GM12878 (cell line): ENCODE measurements at regions not wholly inside any gene's neighbourhood (a gene's known extent, or its start where the extent isn't known, plus 50 kb on each side); places are given as distances from the start of the nearest gene placed in this dataset.

Experiments
- ATAC-seq: fragments of 200-7000 bp; cut with Tn5 transposase; 3 replicates; pipeline ENCODE4 v1.9.1; 2020; ENCODE audit warnings: mild to moderate bottlenecking, moderate library complexity
- BruUV-seq: library from RNA; stranded (reverse); fragments of 400-500 nt; replicated peaks from 2 replicates; lab custom pipeline; 2021; lab: Mats Ljungman, UMichigan
- CTCF ChIA-PET: fragments of 300-600 bp; sonication (Branson Sonifier 250); formaldehyde crosslinking; extraction: SDS; loops from one replicate; lab custom pipeline; 2021; ENCODE audit warnings: inconsistent platforms; lab: Yijun Ruan, JAX
- POLR2A ChIA-PET: fragments of 350-600 bp; formaldehyde crosslinking; extraction: SDS; loops from one replicate; lab custom pipeline; 2021; ENCODE audit warnings: inconsistent platforms; lab: Charles Lee
- RAD21 ChIA-PET: fragments of 300-600 bp; sonication (Branson Sonifier 250); formaldehyde crosslinking; loops from one replicate; lab custom pipeline; 2023; ENCODE audit warnings: antibody characterized with exemption; ENCODE audit not compliant: unreplicated experiment; lab: Charles Lee
- SMC1A ChIA-PET: fragments of 300-600 bp; sonication (Branson Sonifier 250); formaldehyde crosslinking; loops from one replicate; lab custom pipeline; 2023; ENCODE audit not compliant: unreplicated experiment, uncharacterized antibody; lab: Charles Lee
- DNase-seq: peaks from one replicate; pipeline ENCODE4 v3.0.0-alpha.2; 2011; ENCODE audit warnings: low read depth, low spot score
- FAIRE-seq: peaks from 3 replicates; lab custom pipeline; 2011; peaks lifted over from hg19 to GRCh38; lab: Jason Lieb, UNC
- H2AFZ ChIP-seq: 2 replicates; pipeline ENCODE4 v1.6.0; 2011; ENCODE audit warnings: low read depth, low read length, control low read depth; ENCODE audit not compliant: control insufficient read depth
- H3K27ac ChIP-seq: 2 replicates; pipeline ENCODE4 v1.5.1; 2011; ENCODE audit warnings: control low read depth; ENCODE audit not compliant: control insufficient read depth, insufficient read depth
- H3K27me3 ChIP-seq, 2 experiments: replicated peaks in 1 of 2; 2 replicates each; pipeline versions ENCODE4 v1.6.0 to v1.6.1; 2011; ENCODE audit warnings: low read length in 1 of 2; ENCODE audit not compliant: control insufficient read depth in 2 of 2, insufficient read depth in 2 of 2
- H3K36me3 ChIP-seq, 2 experiments: 2 replicates each; pipeline ENCODE4 v1.5.1; 2011; ENCODE audit warnings: low read length in 1 of 2; ENCODE audit not compliant: control insufficient read depth in 2 of 2, insufficient read depth in 2 of 2
- H3K4me1 ChIP-seq: 2 replicates; pipeline ENCODE4 v1.6.1; 2011; ENCODE audit warnings: mild to moderate bottlenecking, low read length, moderate library complexity, mixed read lengths; ENCODE audit not compliant: control insufficient read depth, insufficient read depth
- H3K4me2 ChIP-seq: 2 replicates; pipeline ENCODE4 v1.6.0; 2011; ENCODE audit warnings: control low read depth; ENCODE audit not compliant: control insufficient read depth, insufficient read depth
- H3K4me3 ChIP-seq: fragments of 200-600 bp; sonication (generic); 2 replicates; pipeline ENCODE4 v1.5.1; 2016
- H3K79me2 ChIP-seq: 2 replicates; pipeline ENCODE4 v1.6.0; 2011; ENCODE audit warnings: low read length; ENCODE audit not compliant: control insufficient read depth, insufficient read depth
- H3K9ac ChIP-seq: 2 replicates; pipeline ENCODE4 v1.8.0; 2011; ENCODE audit warnings: low read length, control low read depth, mixed read lengths; ENCODE audit not compliant: control insufficient read depth, insufficient read depth
- H3K9me3 ChIP-seq: replicated peaks from 3 replicates; pipeline ENCODE4 v1.5.1; 2011; ENCODE audit warnings: mild to moderate bottlenecking, low read length; ENCODE audit not compliant: control insufficient read depth, insufficient read depth
- H4K20me1 ChIP-seq: 2 replicates; pipeline ENCODE4 v1.6.0; 2011; ENCODE audit not compliant: control insufficient read depth, insufficient read depth
- SIN3A ChIP-seq: IDR thresholded peaks from 2 replicates; pipeline ENCODE4 v1.6.1; 2012; ENCODE audit warnings: low read depth, low read length, improper control_type of control experiment
- YBX1 ChIP-seq: fragments of 450-650 bp; IDR thresholded peaks from 2 replicates; pipeline ENCODE4 v1.6.1; 2016; ENCODE audit warnings: antibody characterized with exemption
- WGBS: methylation state at CpG from one replicate; pipeline ENCODE4 v1.1.6; 2016; ENCODE audit warnings: low lambda C conversion rate; ENCODE audit not compliant: insufficient replicate concordance, insufficient coverage; ENCODE audit errors: missing lambda C conversion rate; 5-methylcytosine and 5-hydroxymethylcytosine counted together
- in situ Hi-C: fragments of 300-500 bp; cut with MboI; formaldehyde crosslinking; loops from 9 replicates; pipeline ENCODE4 v1.14.3; 2018; ENCODE audit warnings: mixed read lengths
- intact Hi-C: fragments of 100-400 bp; cut with micrococcal nuclease; formaldehyde crosslinking; loops from one replicate; pipeline ENCODE4 v1.14.2; 2022; ENCODE audit not compliant: unreplicated experiment
- TF ChIP-seq, protein P1 (sequence below): fragments of 450-650 bp; conservative IDR thresholded peaks from 2 replicates; pipeline ENCODE4 v1.6.1; 2017; ENCODE audit warnings: mild to moderate bottlenecking, moderate library complexity
- TF ChIP-seq, protein P2 (sequence below): fragments of 450-650 bp; IDR thresholded peaks from 2 replicates; pipeline ENCODE4 v1.6.1; 2017; ENCODE audit warnings: mild to moderate bottlenecking, moderate library complexity
- TF ChIP-seq, protein P3 (sequence below): IDR thresholded peaks from 2 replicates; pipeline ENCODE4 v1.6.1; 2011; ENCODE audit warnings: low read depth, low read length, improper control_type of control experiment, borderline replicate concordance

DNA sequence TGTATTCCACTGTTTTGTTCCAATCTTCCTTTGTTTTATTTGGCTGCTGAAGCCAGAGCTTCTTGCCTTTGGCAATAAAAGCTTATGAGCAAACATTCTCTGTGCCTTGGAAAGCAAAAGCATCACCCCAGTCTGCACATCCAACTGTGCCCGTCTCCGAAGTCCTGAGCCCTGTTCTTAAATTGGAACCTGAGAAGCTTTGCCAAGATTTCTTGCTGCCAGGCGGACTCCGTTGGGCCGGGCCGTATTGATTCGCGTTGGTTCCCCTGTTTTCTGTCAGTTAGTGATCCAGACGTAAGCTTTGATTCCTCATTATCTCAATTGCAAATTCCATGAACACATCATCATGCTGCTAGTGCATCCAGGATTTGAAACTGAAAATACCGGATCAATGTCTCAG, 793.0 kb downstream of the OLFM4 start:
- FAIRE-seq, result no peak
- ChIA-PET SMC1A (interaction anchor here (1.5 kb wide), 1 partner anchor 21 kb away, joined by 4 read pairs; no protein-coding TSS in a partner anchor), RAD21 (no interaction called here), CTCF (no interaction called here), POLR2A (no interaction called here)
- Histone ChIP-seq H2AFZ (no peak overlapping the region), H3K27ac (no peak overlapping the region), H3K4me3 (no peak overlapping the region), H3K36me3 (no peaks in the 10 kb centered on the region), H3K27me3 (no peaks in the 10 kb centered on the region), H3K9ac (no peak overlapping the region), H4K20me1 (no peaks in the 10 kb centered on the region), H3K4me1 (no peaks in the 10 kb centered on the region), H3K79me2 (no peaks in the 10 kb centered on the region), H3K9me3 (no peaks in the 10 kb centered on the region), H3K4me2 (no peak overlapping the region)
- no TSS peak for BruUV-seq
- no peak for DNase-seq
- ATAC-seq, result no peak
- TF ChIP-seq, protein P1, sequence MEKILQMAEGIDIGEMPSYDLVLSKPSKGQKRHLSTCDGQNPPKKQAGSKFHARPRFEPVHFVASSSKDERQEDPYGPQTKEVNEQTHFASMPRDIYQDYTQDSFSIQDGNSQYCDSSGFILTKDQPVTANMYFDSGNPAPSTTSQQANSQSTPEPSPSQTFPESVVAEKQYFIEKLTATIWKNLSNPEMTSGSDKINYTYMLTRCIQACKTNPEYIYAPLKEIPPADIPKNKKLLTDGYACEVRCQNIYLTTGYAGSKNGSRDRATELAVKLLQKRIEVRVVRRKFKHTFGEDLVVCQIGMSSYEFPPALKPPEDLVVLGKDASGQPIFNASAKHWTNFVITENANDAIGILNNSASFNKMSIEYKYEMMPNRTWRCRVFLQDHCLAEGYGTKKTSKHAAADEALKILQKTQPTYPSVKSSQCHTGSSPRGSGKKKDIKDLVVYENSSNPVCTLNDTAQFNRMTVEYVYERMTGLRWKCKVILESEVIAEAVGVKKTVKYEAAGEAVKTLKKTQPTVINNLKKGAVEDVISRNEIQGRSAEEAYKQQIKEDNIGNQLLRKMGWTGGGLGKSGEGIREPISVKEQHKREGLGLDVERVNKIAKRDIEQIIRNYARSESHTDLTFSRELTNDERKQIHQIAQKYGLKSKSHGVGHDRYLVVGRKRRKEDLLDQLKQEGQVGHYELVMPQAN, result no peak
- TF ChIP-seq YBX1, result no peak
- TF ChIP-seq, protein P2, sequence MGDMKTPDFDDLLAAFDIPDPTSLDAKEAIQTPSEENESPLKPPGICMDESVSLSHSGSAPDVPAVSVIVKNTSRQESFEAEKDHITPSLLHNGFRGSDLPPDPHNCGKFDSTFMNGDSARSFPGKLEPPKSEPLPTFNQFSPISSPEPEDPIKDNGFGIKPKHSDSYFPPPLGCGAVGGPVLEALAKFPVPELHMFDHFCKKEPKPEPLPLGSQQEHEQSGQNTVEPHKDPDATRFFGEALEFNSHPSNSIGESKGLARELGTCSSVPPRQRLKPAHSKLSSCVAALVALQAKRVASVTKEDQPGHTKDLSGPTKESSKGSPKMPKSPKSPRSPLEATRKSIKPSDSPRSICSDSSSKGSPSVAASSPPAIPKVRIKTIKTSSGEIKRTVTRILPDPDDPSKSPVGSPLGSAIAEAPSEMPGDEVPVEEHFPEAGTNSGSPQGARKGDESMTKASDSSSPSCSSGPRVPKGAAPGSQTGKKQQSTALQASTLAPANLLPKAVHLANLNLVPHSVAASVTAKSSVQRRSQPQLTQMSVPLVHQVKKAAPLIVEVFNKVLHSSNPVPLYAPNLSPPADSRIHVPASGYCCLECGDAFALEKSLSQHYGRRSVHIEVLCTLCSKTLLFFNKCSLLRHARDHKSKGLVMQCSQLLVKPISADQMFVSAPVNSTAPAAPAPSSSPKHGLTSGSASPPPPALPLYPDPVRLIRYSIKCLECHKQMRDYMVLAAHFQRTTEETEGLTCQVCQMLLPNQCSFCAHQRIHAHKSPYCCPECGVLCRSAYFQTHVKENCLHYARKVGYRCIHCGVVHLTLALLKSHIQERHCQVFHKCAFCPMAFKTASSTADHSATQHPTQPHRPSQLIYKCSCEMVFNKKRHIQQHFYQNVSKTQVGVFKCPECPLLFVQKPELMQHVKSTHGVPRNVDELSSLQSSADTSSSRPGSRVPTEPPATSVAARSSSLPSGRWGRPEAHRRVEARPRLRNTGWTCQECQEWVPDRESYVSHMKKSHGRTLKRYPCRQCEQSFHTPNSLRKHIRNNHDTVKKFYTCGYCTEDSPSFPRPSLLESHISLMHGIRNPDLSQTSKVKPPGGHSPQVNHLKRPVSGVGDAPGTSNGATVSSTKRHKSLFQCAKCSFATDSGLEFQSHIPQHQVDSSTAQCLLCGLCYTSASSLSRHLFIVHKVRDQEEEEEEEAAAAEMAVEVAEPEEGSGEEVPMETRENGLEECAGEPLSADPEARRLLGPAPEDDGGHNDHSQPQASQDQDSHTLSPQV, result no peak
- no peak for TF ChIP-seq SIN3A
- TF ChIP-seq, protein P3, sequence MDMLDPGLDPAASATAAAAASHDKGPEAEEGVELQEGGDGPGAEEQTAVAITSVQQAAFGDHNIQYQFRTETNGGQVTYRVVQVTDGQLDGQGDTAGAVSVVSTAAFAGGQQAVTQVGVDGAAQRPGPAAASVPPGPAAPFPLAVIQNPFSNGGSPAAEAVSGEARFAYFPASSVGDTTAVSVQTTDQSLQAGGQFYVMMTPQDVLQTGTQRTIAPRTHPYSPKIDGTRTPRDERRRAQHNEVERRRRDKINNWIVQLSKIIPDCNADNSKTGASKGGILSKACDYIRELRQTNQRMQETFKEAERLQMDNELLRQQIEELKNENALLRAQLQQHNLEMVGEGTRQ, result no peak
- in situ Hi-C loops (no loop called here), intact Hi-C loops (no loop called here)
- 65% methylated on average over 10 of the region's 10 CpGs for WGBS
